ENCODE measurements at regions not wholly inside any gene's neighbourhood (a gene's known extent, or its start where the extent isn't known, plus 50 kb on each side); places are given as distances from the start of the nearest gene placed in this dataset.
A peak's percentile ranks its signal among the peaks of the same experiment; 100 is the strongest.

DNA sequence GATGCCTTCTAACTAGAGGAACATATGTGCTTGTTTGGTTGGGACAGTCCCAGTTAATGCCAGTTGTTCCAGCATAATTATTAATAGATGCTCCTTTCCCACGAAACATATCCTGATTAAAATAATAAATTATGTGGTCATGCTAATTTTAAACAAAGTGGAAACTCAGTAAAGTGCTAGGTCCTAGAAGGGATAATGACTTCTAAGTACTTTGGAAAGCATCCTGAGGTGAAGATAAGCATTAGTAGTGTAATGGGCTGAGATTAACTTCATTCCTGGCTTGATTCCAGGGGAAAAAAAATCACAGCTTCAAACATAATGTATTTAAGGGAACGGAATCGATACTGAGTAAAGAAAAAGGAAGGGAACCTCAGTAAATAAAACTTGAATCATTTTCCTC is 213.7 kb upstream of the SNX2 start:
- in situ Hi-C loops (cut with HindIII; ENCODE audit: low pct_unique_long_range_greater_than_20kb, low sequenced_read_pairs) = no loop called here
- no peak for TF ChIP-seq JUND (IDR thresholded peaks at IDR 0.05; ENCODE audit: low read depth)
- no peak for DNase-seq (ENCODE audit: low read depth in 1 of 2, low spot score in 1 of 2)

GRCh38 chr5:122565331-122565730 is 209.5 kb upstream of the SNX2 start:
- in situ Hi-C loops (cut with HindIII; ENCODE audit: low pct_unique_long_range_greater_than_20kb, low sequenced_read_pairs) = no loop called here
- TF ChIP-seq JUND (IDR thresholded peaks at IDR 0.05; ENCODE audit: low read depth) = no peak
- no peak for DNase-seq (ENCODE audit: low read depth in 1 of 2, low spot score in 1 of 2)

GRCh38 chr5:122576256-122577016 is 198.4 kb upstream of the SNX2 start:
- no peak for TF ChIP-seq JUND (IDR thresholded peaks at IDR 0.05; ENCODE audit: low read depth)
- in situ Hi-C loops (cut with HindIII; ENCODE audit: low pct_unique_long_range_greater_than_20kb, low sequenced_read_pairs) = no loop called here
- DNase-seq (ENCODE audit: low read depth in 1 of 2, low spot score in 1 of 2) = no peak

DNA sequence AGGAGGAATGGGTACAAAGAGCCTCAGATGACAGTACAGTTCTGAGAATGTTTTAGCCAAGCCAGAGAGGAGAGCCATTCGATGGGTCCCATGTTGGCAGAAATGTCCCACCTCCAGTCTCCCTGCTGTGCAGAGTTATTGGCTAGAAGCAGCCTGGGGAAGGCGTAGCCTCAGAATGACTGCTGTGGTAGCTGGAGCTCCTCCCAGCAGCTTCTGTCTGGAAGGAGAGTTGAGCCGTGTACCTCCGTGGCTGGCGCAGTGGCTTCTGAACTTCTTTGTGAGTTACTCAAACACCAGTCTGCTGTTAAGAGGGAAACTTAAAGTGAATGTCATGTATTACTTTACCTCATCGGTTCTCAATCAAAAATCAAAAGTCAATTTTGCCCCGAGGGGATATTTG is 193.3 kb upstream of the SNX2 start:
- in situ Hi-C loops (cut with HindIII; ENCODE audit: low pct_unique_long_range_greater_than_20kb, low sequenced_read_pairs) = no loop called here
- peak in 1 of 2 experiments; percentile 22 for DNase-seq (ENCODE audit: low read depth in 1 of 2, low spot score in 1 of 2)
- no peak for TF ChIP-seq JUND (IDR thresholded peaks at IDR 0.05; ENCODE audit: low read depth)

DNA sequence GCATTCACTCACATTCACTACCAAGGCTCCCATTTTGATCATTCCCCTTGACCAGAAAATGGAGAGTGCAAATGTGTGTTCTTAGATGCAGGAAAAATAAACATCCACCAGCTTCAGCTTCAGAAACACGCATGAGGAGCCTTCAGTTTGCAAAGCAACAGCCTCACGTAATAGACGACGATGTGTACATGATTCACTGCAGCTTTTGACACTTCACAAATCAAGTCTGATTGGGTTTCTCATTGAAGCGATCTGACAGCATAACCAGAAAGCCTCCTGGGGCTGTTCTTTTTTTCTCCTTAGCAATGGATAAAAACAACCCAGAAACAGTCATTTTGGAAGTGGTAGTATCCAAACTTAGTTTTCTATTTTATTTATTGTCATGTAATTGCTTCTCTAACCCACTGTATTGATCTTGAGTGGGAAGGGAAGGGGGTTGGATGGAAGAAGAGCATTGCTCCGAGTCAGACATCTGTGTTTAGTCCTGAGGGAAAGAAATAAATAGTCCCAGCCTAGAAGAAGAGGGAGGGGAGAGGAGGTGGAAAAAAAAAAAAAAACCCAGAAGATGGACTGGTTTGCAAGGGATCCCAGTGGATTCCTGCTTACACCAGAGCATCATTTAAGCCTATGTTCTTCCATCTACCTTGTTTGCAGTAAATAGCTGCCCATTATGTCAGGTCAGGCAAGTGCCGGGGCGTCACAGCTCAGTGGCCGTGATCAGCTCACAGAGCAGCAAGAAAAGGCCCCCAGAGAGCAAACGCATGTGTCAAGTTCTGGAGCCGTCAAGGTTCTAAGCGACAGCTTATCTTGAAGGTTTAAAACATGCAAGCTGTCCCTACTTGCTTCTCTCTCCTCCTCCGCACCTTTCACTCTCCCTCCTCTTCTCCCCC is 190.2 kb upstream of the SNX2 start:
- no peak for TF ChIP-seq JUND (IDR thresholded peaks at IDR 0.05; ENCODE audit: low read depth)
- DNase-seq (ENCODE audit: low read depth in 1 of 2, low spot score in 1 of 2) = no peak
- in situ Hi-C loops (cut with HindIII; ENCODE audit: low pct_unique_long_range_greater_than_20kb, low sequenced_read_pairs) = no loop called here

- in situ Hi-C loops (cut with HindIII; ENCODE audit: low pct_unique_long_range_greater_than_20kb, low sequenced_read_pairs) = no loop called here
- no peak for TF ChIP-seq JUND (IDR thresholded peaks at IDR 0.05; ENCODE audit: low read depth)
- no peak for DNase-seq (ENCODE audit: low read depth in 1 of 2, low spot score in 1 of 2)
These were observed 189.5 kb upstream of the SNX2 start for GRCh38 chr5:122585371-122585770.

DNA sequence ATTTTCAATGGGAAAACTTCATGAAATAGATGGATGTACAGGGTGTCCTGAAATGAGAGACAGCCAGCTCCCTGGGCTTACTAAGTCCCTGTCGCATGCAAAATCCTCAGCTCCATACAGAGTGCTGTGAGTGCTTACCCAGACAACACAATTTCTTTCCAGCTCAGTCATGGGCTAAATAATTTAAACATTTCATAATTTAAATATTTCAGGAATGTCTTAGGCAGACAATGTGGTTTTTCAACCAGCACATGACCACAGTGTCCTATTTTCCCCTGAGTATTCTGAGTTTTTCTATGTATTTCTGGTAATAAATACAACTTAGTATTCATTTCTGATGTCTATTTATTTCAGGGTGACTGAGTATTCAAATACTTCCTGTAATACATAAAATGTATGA is 188.5 kb upstream of the SNX2 start:
- in situ Hi-C loops (cut with HindIII; ENCODE audit: low pct_unique_long_range_greater_than_20kb, low sequenced_read_pairs) = no loop called here
- DNase-seq (ENCODE audit: low read depth in 1 of 2, low spot score in 1 of 2) = peak in 1 of 2 experiments; percentile 8
- no peak for TF ChIP-seq JUND (IDR thresholded peaks at IDR 0.05; ENCODE audit: low read depth)

- in situ Hi-C loops (cut with HindIII; ENCODE audit: low pct_unique_long_range_greater_than_20kb, low sequenced_read_pairs) = no loop called here
These were observed 183.1 kb upstream of the SNX2 start for GRCh38 chr5:122591828-122592227.

GRCh38 chr5:122599000-122599399 is 175.9 kb upstream of the SNX2 start:
- TF ChIP-seq JUND (IDR thresholded peaks at IDR 0.05; ENCODE audit: low read depth) = no peak
- in situ Hi-C loops (cut with HindIII; ENCODE audit: low pct_unique_long_range_greater_than_20kb, low sequenced_read_pairs) = no loop called here
- DNase-seq (ENCODE audit: low read depth in 1 of 2, low spot score in 1 of 2) = no peak

More at GRCh38 chr5:122591828-122592227, 183.1 kb upstream of the SNX2 start:
- no peak for TF ChIP-seq JUND (IDR thresholded peaks at IDR 0.05; ENCODE audit: low read depth)
- no peak for DNase-seq (ENCODE audit: low read depth in 1 of 2, low spot score in 1 of 2)

- no peak for TF ChIP-seq JUND (IDR thresholded peaks at IDR 0.05; ENCODE audit: low read depth)
- in situ Hi-C loops (cut with HindIII; ENCODE audit: low pct_unique_long_range_greater_than_20kb, low sequenced_read_pairs) = no loop called here
- DNase-seq (ENCODE audit: low read depth in 1 of 2, low spot score in 1 of 2) = no peak
These were observed 174.0 kb upstream of the SNX2 start for GRCh38 chr5:122600924-122601323.

DNA sequence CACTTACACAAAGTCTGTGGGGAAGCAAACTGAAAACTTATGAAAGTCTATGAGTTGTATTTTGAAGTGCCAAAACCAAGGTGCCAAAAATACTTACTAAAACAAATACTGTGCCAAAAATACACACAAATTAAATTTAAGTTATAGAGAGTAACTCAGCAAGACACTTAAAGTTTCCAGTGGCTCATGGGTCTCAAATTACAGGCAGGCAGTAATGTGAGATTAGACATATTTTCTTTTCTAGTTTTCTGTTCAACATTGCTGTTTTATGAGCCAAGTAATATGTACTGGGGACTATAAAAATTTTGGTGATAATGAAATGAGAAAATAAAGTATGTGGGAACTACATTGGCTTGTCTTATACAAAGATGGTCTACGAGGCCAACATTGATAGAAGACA is 172.2 kb upstream of the SNX2 start:
- in situ Hi-C loops (cut with HindIII; ENCODE audit: low pct_unique_long_range_greater_than_20kb, low sequenced_read_pairs) = no loop called here
- TF ChIP-seq JUND (IDR thresholded peaks at IDR 0.05; ENCODE audit: low read depth) = no peak
- DNase-seq (ENCODE audit: low read depth in 1 of 2, low spot score in 1 of 2) = no peak

DNA sequence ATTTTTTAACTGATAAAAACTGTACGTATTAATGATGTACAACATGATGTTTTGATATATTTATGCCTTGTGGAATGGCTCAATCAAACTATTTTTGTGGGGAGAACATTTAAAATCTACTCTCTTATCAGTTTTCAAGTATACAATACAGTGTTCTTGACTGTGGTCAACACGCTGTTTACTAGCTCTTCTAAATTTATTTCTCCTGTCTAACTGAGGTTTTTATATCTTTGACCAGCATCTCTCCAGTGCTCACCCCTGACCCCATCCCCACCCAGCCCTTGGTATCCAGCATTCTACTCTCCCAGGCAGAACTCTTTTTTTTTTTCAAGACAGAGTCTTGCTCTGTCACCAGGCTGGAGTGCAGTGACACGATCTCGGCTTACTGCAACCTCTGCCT is 169.6 kb upstream of the SNX2 start:
- DNase-seq (ENCODE audit: low read depth in 1 of 2, low spot score in 1 of 2) = no peak
- in situ Hi-C loops (cut with HindIII; ENCODE audit: low pct_unique_long_range_greater_than_20kb, low sequenced_read_pairs) = no loop called here
- no peak for TF ChIP-seq JUND (IDR thresholded peaks at IDR 0.05; ENCODE audit: low read depth)

GRCh38 chr5:122607818-122608217 is 167.1 kb upstream of the SNX2 start:
- TF ChIP-seq JUND (IDR thresholded peaks at IDR 0.05; ENCODE audit: low read depth) = no peak
- DNase-seq (ENCODE audit: low read depth in 1 of 2, low spot score in 1 of 2) = no peak
- in situ Hi-C loops (cut with HindIII; ENCODE audit: low pct_unique_long_range_greater_than_20kb, low sequenced_read_pairs) = no loop called here

Data from T47D (cell line).